Endodermal cell (in vitro differentiated cells): ENCODE measurements at regions not wholly inside any gene's neighbourhood (a gene's known extent, or its start where the extent isn't known, plus 50 kb on each side); places are given as distances from the start of the nearest gene placed in this dataset.

ENCODE experiments used
- DNase-seq: peaks from one replicate; pipeline ENCODE4 v3.0.0-alpha.2; 2017
- H3K27ac ChIP-seq: 2 replicates; pipeline ENCODE4 v1.5.1; 2013; ENCODE audit warnings: mild to moderate bottlenecking, low read depth, low read length, moderate library complexity
- H3K27me3 ChIP-seq: 2 replicates; pipeline ENCODE4 v1.6.1; 2013; ENCODE audit warnings: mild to moderate bottlenecking, low read length, moderate library complexity; ENCODE audit not compliant: insufficient read depth, control insufficient read depth, poor library complexity, severe bottlenecking
- H3K36me3 ChIP-seq: 2 replicates; pipeline ENCODE4 v1.7.0; 2013; ENCODE audit warnings: mild to moderate bottlenecking, low read length, moderate library complexity; ENCODE audit not compliant: control insufficient read depth, insufficient read depth
- H3K4me1 ChIP-seq: one replicate; pipeline ENCODE4 v1.7.0; 2013; ENCODE audit warnings: low read length; ENCODE audit not compliant: control insufficient read depth, insufficient read depth
- H3K4me3 ChIP-seq: 2 replicates; pipeline ENCODE4 v1.5.1; 2013; ENCODE audit warnings: mild to moderate bottlenecking, low read length, moderate library complexity
- H3K9ac ChIP-seq: 2 replicates; pipeline ENCODE4 v1.6.1; 2013; ENCODE audit warnings: mild to moderate bottlenecking, low read length, moderate library complexity; ENCODE audit not compliant: poor library complexity, severe bottlenecking; ENCODE audit errors: extremely low read depth
- H3K9me3 ChIP-seq: 2 replicates; pipeline ENCODE4 v1.6.1; 2013; ENCODE audit warnings: mild to moderate bottlenecking, low read length, moderate library complexity; ENCODE audit not compliant: control insufficient read depth
- H3K27ac Mint-ChIP-seq: 2 replicates; pipeline ENCODE4 v1.8.0; 2020; ENCODE audit warnings: mixed read lengths
- H3K27me3 Mint-ChIP-seq: 2 replicates; pipeline ENCODE4 v1.8.0; 2021; ENCODE audit warnings: mild to moderate bottlenecking, mixed read lengths; ENCODE audit not compliant: insufficient read depth
- H3K36me3 Mint-ChIP-seq: 2 replicates; pipeline ENCODE4 v1.8.0; 2020; ENCODE audit warnings: low read depth, mixed read lengths
- H3K4me1 Mint-ChIP-seq: 2 replicates; pipeline ENCODE4 v1.8.0; 2020; ENCODE audit warnings: mixed read lengths
- H3K4me3 Mint-ChIP-seq: 2 replicates; pipeline ENCODE4 v1.8.0; 2020; ENCODE audit warnings: mild to moderate bottlenecking, moderate library complexity, mixed read lengths
- H3K9me3 Mint-ChIP-seq: 2 replicates; pipeline ENCODE4 v1.8.0; 2020; ENCODE audit warnings: mild to moderate bottlenecking, mixed read lengths
- CTCF ChIP-seq: fragments of 200-600 bp; sonication (generic); conservative IDR thresholded peaks from 2 replicates; pipeline ENCODE4 v1.5.0; 2021; ENCODE audit warnings: antibody characterized with exemption, mild to moderate bottlenecking
- WGBS, 2 experiments: methylation state at CpG; one replicate each; pipeline versions ENCODE4 v1.1.5 to v1.1.7; 2013; ENCODE audit warnings: missing lambda C conversion rate in 2 of 2, mixed read lengths in 1 of 2; ENCODE audit not compliant: insufficient coverage in 1 of 2, insufficient read length in 1 of 2; 5-methylcytosine and 5-hydroxymethylcytosine counted together

DNA sequence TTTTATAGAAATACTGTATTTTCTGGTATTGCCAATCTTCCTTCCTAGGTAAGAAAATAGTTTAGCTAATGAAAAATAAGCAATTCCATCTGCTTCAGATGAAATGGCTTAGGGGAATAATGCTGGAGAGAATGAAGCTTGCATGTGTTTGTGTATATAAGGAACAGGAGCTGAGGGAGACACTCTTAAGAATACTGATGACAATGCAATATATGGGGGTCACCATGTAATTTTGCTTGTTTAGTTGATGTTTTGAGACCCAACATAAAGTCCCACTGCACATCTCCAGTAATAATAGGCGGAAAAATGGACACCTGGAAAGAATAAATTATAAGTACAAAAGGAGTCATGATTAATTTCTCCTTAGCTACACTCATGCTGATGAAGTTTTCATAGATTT, 110.8 kb upstream of the BRINP3 start:
- Histone ChIP-seq H3K9ac (no peak overlapping the region), H3K4me1 (no peaks in the 10 kb centered on the region), H3K27me3 (no peaks in the 10 kb centered on the region), H3K9me3 (no peaks in the 10 kb centered on the region), H3K27ac (no peak overlapping the region), H3K4me3 (no peak overlapping the region), H3K36me3 (no peaks in the 10 kb centered on the region)
- no peaks in the 10 kb centered on the region for H3K9me3 Mint-ChIP-seq
- no peak for DNase-seq
- no peaks in the 10 kb centered on the region for H3K27me3 Mint-ChIP-seq
- H3K36me3 Mint-ChIP-seq: no peaks in the 10 kb centered on the region
- no peaks in the 10 kb centered on the region for H3K4me1 Mint-ChIP-seq
- no peak for TF ChIP-seq CTCF
- no peak overlapping the region for H3K27ac Mint-ChIP-seq
- H3K4me3 Mint-ChIP-seq: no peak overlapping the region
- WGBS, 2 experiments: 71 to 100% methylated on average over 1 of the region's 1 CpG

- Histone ChIP-seq H3K9ac (no peak overlapping the region), H3K27me3 (no peaks in the 10 kb centered on the region), H3K4me3 (no peak overlapping the region), H3K27ac (no peak overlapping the region), H3K36me3 (no peaks in the 10 kb centered on the region), H3K9me3 (no peaks in the 10 kb centered on the region), H3K4me1 (no peaks in the 10 kb centered on the region)
- Mint-ChIP-seq H3K27me3 (peaks cover 12% of the 10 kb centered on the region), H3K9me3 (no peaks in the 10 kb centered on the region), H3K4me1 (no peaks in the 10 kb centered on the region), H3K4me3 (no peak overlapping the region), H3K27ac (no peak overlapping the region), H3K36me3 (no peaks in the 10 kb centered on the region)
- WGBS, 2 experiments: 67 to 100% methylated on average over 1 to 2 of the region's 2 CpGs
- no peak for TF ChIP-seq CTCF
- DNase-seq: no peak
These were observed 117.8 kb upstream of the BRINP3 start for GRCh38 chr1:190595438-190595837.

GRCh38 chr1:190597294-190597693, 119.6 kb upstream of the BRINP3 start:
- Mint-ChIP-seq H3K4me1 (no peaks in the 10 kb centered on the region), H3K4me3 (no peak overlapping the region), H3K27me3 (peaks cover 12% of the 10 kb centered on the region), H3K27ac (no peak overlapping the region), H3K36me3 (no peaks in the 10 kb centered on the region), H3K9me3 (no peaks in the 10 kb centered on the region)
- no peaks in the 10 kb centered on the region for H3K4me1 ChIP-seq
- TF ChIP-seq CTCF: no peak
- no peak overlapping the region for H3K27ac ChIP-seq
- 94% methylated on average over 1 of the region's 1 CpG; no CpG with 5 or more reads in 1 of the 2 experiments for WGBS, 2 experiments
- H3K27me3 ChIP-seq: no peaks in the 10 kb centered on the region
- H3K9me3 ChIP-seq: no peaks in the 10 kb centered on the region
- no peaks in the 10 kb centered on the region for H3K36me3 ChIP-seq
- DNase-seq: no peak
- H3K9ac ChIP-seq: no peak overlapping the region
- no peak overlapping the region for H3K4me3 ChIP-seq
